Activated T-helper 1 cell treated with anti-CD3 and anti-CD28 coated beads, Interleukin-12 subunit alpha, Interleukin-12 subunit beta, Interleukin-2, Interleukin-4 antibody, amounts not matched to agents 30 ng/mL and 10 ng/mL and 1 ng/mL, durations not matched to agents 14 hours and 24 hours and 36 hours (primary cell): ENCODE measurements at regions not wholly inside any gene's neighbourhood (a gene's known extent, or its start where the extent isn't known, plus 50 kb on each side); places are given as distances from the start of the nearest gene placed in this dataset.

Experiments used
- DNase-seq: peaks from one replicate; pipeline ENCODE4 v3.0.0; 2021; ENCODE audit warnings: low spot score
- H3K27ac Mint-ChIP-seq: one replicate; pipeline ENCODE4 v1.8.0; 2021; ENCODE audit warnings: mild to moderate bottlenecking, mixed read lengths
- H3K27me3 Mint-ChIP-seq: one replicate; pipeline ENCODE4 v1.8.0; 2022; ENCODE audit warnings: mild to moderate bottlenecking, moderate library complexity, mixed read lengths; ENCODE audit not compliant: insufficient read depth
- H3K36me3 Mint-ChIP-seq: one replicate; pipeline ENCODE4 v1.8.0; 2021; ENCODE audit warnings: low read depth, mixed read lengths
- H3K4me1 Mint-ChIP-seq: one replicate; pipeline ENCODE4 v1.8.0; 2021; ENCODE audit warnings: low read depth, mixed read lengths
- H3K4me3 Mint-ChIP-seq: one replicate; pipeline ENCODE4 v1.8.0; 2021; ENCODE audit warnings: mild to moderate bottlenecking, moderate library complexity, mixed read lengths
- H3K9me3 Mint-ChIP-seq: one replicate; pipeline ENCODE4 v1.8.0; 2021; ENCODE audit warnings: mixed read lengths
- intact Hi-C: fragments of 100-400 bp; cut with micrococcal nuclease; formaldehyde crosslinking; loops from one replicate; pipeline ENCODE4 v1.15.1; 2024

DNA sequence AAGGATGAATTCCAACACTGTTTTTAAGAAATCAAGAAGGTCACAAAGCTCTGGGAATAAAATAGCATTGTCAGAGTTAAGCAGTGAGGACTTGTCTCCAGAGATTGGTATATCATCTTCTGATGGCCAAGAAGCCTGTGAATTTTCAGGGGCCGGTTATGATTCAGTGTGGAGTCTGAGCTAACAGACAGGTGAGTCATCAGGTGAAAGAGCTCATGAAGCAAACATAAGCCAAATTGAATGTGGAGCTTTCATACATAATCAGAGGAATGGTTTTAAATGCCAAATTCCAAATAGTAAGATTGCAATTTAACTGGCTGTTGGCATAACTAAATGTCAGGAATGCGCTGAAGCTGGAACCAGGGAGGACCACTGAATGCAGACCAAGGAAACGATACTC lies 494.2 kb downstream of the MTRR start:
- intact Hi-C loops, result no loop called here
- H3K4me3 Mint-ChIP-seq, result no peak overlapping the region
- no peaks in the 10 kb centered on the region for H3K27me3 Mint-ChIP-seq
- DNase-seq, result no peak
- H3K9me3 Mint-ChIP-seq, result no peaks in the 10 kb centered on the region
- no peak overlapping the region for H3K27ac Mint-ChIP-seq
- H3K36me3 Mint-ChIP-seq, result no peaks in the 10 kb centered on the region
- H3K4me1 Mint-ChIP-seq, result no peaks in the 10 kb centered on the region

DNA sequence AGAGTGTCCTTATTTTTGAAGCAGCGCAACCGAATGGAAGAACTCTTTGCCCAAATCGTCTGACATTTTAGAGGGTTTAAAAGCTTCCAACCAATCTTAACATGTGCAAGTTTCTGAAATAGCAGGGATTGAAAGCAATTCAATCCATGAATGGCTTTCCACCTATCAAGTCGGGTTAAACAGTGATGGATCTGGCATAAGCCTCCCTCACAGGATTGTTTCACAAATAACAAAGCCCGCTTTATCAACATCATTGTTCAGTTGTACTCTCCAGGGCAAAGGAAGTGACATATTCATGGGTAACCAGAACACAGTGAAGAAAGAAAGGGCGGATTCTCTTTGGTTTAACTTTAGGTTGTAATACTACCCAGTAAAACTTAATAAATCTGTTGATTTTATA lies 497.3 kb downstream of the MTRR start:
- H3K27me3 Mint-ChIP-seq, result no peaks in the 10 kb centered on the region
- no peak overlapping the region for H3K4me3 Mint-ChIP-seq
- no peaks in the 10 kb centered on the region for H3K9me3 Mint-ChIP-seq
- no peaks in the 10 kb centered on the region for H3K4me1 Mint-ChIP-seq
- H3K36me3 Mint-ChIP-seq, result no peaks in the 10 kb centered on the region
- intact Hi-C loops, result no loop called here
- DNase-seq, result no peak
- no peak overlapping the region for H3K27ac Mint-ChIP-seq

DNA sequence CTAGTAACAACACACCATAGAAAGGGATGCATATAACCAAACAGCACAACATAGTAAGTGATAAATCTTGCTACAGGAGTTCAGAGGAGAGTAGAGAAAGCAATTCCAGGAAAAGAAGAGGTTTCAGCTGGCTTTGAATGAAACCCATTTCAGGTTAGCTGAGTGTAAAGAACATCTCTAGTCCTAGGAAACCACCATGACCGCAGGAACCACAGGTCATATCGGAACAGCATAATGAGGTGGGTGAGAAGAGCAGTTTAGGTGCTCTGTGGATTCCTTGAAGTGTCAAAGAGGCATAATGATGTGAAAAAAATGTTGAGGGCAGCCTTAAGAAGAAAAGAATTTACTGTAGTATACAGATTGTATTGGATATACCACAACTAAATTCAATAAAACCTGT lies 507.5 kb downstream of the MTRR start:
- no peaks in the 10 kb centered on the region for H3K4me1 Mint-ChIP-seq
- peaks cover 5% of the 10 kb centered on the region for H3K9me3 Mint-ChIP-seq
- H3K4me3 Mint-ChIP-seq, result no peak overlapping the region
- no peak for DNase-seq
- H3K27ac Mint-ChIP-seq, result no peak overlapping the region
- H3K36me3 Mint-ChIP-seq, result no peaks in the 10 kb centered on the region
- intact Hi-C loops, result no loop called here
- H3K27me3 Mint-ChIP-seq, result no peaks in the 10 kb centered on the region

DNA sequence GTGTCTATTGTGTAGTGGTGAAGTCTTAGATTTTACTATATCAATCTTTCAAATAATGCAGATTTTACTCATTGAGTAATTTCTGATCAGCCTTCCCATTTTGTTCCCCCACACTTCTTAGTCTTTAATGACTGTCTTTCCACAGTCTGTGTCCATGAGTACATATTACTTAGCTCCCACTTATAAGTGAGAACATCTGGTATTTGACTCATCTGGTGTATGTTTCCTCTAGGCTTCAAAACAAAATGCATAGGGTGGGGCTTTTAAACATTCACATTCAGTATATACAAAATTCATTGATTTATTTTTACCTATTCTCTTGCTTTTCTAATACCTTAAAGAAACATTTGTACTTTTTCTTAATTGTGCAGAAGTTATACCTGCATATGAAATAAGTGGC lies 513.0 kb downstream of the MTRR start:
- no peak for DNase-seq
- intact Hi-C loops, result no loop called here
- Mint-ChIP-seq H3K36me3 (no peaks in the 10 kb centered on the region), H3K9me3 (no peaks in the 10 kb centered on the region), H3K4me3 (no peak overlapping the region), H3K27me3 (no peaks in the 10 kb centered on the region), H3K27ac (no peak overlapping the region), H3K4me1 (no peaks in the 10 kb centered on the region)

DNA sequence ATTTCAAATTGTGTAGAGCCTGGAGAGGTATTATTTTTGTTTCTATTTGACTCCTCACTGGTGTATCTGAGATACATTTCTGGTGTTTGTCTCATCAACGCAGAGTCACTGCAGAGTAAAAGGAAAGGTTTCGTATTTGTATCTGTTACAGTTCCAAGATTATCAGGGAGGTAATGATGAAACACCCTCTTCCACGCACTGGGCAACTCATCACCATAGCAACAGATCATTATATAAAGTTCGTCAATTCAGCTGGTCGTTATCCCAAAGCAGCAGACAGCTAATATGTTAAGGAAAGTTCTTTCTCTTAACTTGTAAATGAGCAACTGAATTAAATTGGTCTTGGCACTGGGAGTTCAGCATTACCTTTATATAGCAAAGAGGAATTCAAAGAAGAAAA lies 513.5 kb downstream of the MTRR start:
- Mint-ChIP-seq H3K4me1 (no peaks in the 10 kb centered on the region), H3K9me3 (no peaks in the 10 kb centered on the region), H3K27ac (no peak overlapping the region), H3K27me3 (no peaks in the 10 kb centered on the region), H3K36me3 (no peaks in the 10 kb centered on the region), H3K4me3 (no peak overlapping the region)
- intact Hi-C loops, result no loop called here
- no peak for DNase-seq

DNA sequence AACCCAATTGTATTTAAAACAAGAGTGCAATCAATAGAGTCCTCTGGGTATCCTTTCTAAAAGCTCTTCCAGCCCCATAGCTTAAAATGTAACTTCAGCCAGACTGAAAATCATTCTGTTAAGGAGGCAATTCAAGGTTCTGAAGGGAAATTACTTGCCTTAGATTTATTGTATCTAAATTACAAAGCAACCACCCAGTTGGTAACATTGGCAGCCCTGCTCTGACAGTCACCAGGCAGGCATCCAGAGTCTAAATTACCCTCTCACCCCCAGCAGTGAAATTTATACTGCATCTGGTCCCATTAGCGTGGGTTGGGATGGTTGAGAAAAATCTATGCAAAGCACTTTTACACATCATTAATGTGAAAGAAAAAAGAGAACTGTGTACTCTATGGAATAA lies 514.7 kb downstream of the MTRR start:
- intact Hi-C loops, result no loop called here
- Mint-ChIP-seq H3K36me3 (no peaks in the 10 kb centered on the region), H3K27me3 (no peaks in the 10 kb centered on the region), H3K9me3 (no peaks in the 10 kb centered on the region), H3K4me1 (no peaks in the 10 kb centered on the region), H3K4me3 (no peak overlapping the region), H3K27ac (no peak overlapping the region)
- DNase-seq, result no peak

DNA sequence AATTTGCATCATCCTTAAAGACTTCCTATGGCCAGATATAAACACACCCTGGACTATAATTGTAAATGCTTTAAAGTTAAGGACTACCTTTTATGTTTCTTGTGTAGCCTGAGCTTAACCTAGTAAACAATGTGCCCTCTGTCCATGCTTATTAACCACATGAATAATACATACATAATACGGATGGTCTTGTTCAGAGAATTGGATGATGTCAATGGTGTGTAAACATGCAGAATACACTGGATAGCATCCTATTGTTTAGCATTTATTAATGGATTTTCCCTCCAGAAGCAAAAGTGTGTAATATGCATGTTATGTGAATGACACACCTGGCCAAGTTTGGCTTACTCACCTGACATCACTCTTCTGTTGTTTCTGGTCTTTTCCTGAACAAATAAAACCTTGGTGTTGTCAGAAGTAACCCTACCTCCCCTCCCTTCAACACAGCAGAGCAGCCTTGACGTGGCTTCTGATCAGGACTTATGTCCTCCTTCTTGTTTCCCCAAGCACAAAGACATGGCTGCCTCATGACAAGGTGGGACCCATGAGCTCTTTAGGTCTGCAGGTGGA lies 517.9 kb downstream of the MTRR start:
- Mint-ChIP-seq H3K36me3 (no peaks in the 10 kb centered on the region), H3K27me3 (no peaks in the 10 kb centered on the region), H3K27ac (no peak overlapping the region), H3K9me3 (peaks cover 3% of the 10 kb centered on the region), H3K4me1 (no peaks in the 10 kb centered on the region), H3K4me3 (no peak overlapping the region)
- intact Hi-C loops, result no loop called here
- DNase-seq, result no peak

DNA sequence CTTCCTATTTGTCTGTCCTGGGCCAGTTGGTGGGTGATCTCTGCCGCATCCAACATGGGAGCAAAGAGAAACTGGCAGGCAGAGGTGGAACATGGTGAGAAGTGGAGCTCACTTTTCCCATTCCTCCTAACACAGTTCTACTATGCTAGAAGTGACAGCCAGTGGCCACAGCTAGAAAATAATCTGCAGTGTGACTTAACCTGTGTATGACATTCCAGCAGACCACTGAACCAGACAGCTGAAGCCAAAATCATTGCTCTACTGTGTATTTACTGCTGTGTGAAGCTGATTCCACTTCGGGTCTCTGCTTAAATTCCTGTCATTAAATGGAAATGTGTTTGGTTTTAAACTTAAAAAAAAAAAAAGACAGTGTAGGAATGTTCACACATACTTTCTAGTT lies 523.0 kb downstream of the MTRR start:
- DNase-seq, result no peak
- Mint-ChIP-seq H3K36me3 (no peaks in the 10 kb centered on the region), H3K4me3 (no peak overlapping the region), H3K27ac (no peak overlapping the region), H3K4me1 (no peaks in the 10 kb centered on the region), H3K27me3 (no peaks in the 10 kb centered on the region), H3K9me3 (peaks cover 3% of the 10 kb centered on the region)
- intact Hi-C loops, result no loop called here

DNA sequence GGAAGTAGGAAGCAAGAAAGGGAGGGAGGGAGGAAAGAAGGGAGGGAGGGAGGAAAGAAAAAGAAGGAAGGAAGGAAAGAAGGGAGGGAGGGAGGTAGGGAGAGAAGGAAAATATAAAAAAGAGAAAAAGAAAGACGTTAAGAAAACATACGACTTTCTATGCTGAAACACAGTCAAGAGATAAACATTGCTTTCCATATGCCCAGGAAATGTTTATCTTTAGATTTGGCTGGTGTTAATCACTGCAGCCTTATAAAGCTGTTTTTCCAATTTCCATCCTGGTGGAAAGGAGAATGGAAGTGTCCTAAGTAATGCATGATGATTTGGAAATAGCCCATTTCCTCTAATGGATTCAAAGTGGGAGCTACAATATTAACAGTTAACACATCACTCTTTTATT lies 524.3 kb downstream of the MTRR start:
- Mint-ChIP-seq H3K4me3 (no peak overlapping the region), H3K27me3 (no peaks in the 10 kb centered on the region), H3K36me3 (no peaks in the 10 kb centered on the region), H3K27ac (no peak overlapping the region), H3K4me1 (no peaks in the 10 kb centered on the region), H3K9me3 (peaks cover 3% of the 10 kb centered on the region)
- intact Hi-C loops, result no loop called here
- DNase-seq, result no peak

DNA sequence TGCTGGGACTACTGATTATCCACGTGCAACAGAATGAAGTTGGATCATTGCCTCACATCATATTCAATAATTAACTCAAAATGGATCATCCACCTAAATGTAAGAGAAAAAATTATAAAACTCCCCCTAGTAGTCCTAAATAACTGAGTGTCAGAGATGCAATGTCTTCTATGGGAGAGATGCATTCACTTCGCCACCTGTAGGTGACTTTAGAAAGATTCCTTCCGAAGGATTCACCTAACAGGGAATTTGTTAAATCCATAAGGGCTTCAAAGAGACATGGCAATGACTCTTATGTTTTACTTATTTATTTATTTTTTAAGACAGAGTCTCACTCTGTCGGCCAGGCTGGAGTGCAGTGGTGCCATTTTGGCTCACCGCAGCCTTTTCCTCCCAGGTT lies 526.0 kb downstream of the MTRR start:
- no peaks in the 10 kb centered on the region for H3K9me3 Mint-ChIP-seq
- intact Hi-C loops, result no loop called here
- H3K36me3 Mint-ChIP-seq, result no peaks in the 10 kb centered on the region
- no peak overlapping the region for H3K4me3 Mint-ChIP-seq
- H3K27me3 Mint-ChIP-seq, result no peaks in the 10 kb centered on the region
- H3K27ac Mint-ChIP-seq, result no peak overlapping the region
- DNase-seq, result no peak
- no peaks in the 10 kb centered on the region for H3K4me1 Mint-ChIP-seq

DNA sequence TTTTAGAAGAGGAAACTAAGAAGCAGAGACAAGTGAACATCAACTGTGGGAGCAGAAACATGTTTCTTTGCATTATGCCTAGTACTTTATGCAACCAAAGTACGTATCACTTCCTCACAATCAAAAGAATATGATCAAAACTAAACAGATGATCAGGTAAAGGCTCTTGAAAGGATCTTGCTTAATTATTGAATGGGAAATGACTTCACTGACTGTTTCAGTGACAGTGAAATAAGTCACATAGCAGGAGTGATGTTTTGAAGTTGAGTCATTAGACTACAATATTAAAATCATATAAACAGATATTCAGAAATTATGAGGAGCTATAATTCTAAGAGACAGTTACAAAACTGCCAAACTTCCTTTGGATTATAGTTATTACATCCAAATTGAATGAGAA lies 527.3 kb downstream of the MTRR start:
- intact Hi-C loops, result no loop called here
- Mint-ChIP-seq H3K36me3 (no peaks in the 10 kb centered on the region), H3K27ac (no peak overlapping the region), H3K4me1 (no peaks in the 10 kb centered on the region), H3K27me3 (no peaks in the 10 kb centered on the region), H3K4me3 (no peak overlapping the region), H3K9me3 (peaks cover 1% of the 10 kb centered on the region)
- DNase-seq, result no peak

DNA sequence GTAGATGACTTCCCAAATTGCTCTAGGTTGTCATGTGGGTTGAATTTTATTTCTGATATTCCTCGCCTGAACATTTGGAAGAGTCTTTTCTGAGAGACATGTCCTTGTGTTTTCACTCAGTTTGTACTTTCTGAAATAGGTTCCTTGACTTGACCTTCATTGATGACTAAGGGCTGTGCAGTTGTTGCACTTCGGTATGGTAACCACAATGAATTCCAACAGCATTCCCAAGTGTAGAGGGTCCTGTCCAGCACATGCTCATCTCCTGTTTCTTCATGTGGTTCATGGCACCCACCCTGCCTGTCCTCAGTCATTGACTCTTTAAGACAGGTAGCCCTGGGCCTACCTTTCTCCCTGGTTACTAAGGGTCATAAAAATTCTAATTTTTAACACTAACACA lies 527.8 kb downstream of the MTRR start:
- peaks cover 5% of the 10 kb centered on the region for H3K9me3 Mint-ChIP-seq
- H3K4me3 Mint-ChIP-seq, result no peak overlapping the region
- intact Hi-C loops, result no loop called here
- no peak for DNase-seq
- no peaks in the 10 kb centered on the region for H3K36me3 Mint-ChIP-seq
- no peaks in the 10 kb centered on the region for H3K27me3 Mint-ChIP-seq
- H3K27ac Mint-ChIP-seq, result no peak overlapping the region
- H3K4me1 Mint-ChIP-seq, result no peaks in the 10 kb centered on the region

DNA sequence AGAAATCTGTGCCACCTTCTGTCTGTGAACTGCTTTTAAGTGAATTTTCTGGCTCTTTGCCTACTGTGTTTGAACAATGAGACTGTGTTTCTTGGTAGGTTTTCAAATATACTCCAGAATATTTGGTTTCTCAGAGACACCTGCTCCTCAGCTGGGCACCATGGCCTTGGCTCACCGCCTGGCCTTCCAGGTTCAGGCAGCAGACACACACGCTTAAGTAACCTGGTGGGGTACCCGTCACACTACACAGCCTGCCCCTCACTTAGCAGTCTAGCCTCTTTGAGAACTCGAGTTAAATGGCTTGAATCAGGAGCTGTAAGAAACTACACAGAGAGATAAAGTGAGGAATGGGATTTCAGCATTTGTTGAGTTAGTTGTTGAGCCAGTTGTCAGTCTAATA lies 530.5 kb downstream of the MTRR start:
- no peaks in the 10 kb centered on the region for H3K27me3 Mint-ChIP-seq
- no peaks in the 10 kb centered on the region for H3K36me3 Mint-ChIP-seq
- no peak overlapping the region for H3K27ac Mint-ChIP-seq
- no peak overlapping the region for H3K4me3 Mint-ChIP-seq
- DNase-seq, result no peak
- H3K4me1 Mint-ChIP-seq, result no peaks in the 10 kb centered on the region
- peaks cover 5% of the 10 kb centered on the region for H3K9me3 Mint-ChIP-seq
- intact Hi-C loops, result no loop called here

DNA sequence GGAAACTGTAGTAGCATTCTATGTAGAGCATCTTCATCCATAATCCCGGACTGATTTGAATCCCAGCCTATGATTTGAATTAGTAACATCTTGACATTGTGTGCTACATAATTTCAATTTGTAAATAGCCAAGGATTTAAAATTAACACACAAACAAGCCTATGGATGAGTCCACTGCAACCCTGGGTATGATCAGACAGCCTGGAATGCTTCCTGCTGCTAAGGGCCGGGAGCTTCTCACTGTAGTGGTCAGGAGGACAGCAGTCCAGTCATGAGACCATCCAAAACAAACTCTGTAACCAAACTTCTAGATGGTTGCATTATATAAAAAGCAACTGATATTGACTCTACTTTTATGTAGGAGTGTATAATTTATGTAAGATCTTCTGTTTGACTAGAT lies 539.3 kb downstream of the MTRR start:
- DNase-seq, result no peak
- Mint-ChIP-seq H3K36me3 (no peaks in the 10 kb centered on the region), H3K9me3 (no peaks in the 10 kb centered on the region), H3K4me3 (no peak overlapping the region), H3K27ac (no peak overlapping the region), H3K4me1 (no peaks in the 10 kb centered on the region), H3K27me3 (no peaks in the 10 kb centered on the region)
- intact Hi-C loops, result no loop called here
